C4-2B (cell line): ENCODE measurements at regions not wholly inside any gene's neighbourhood (a gene's known extent, or its start where the extent isn't known, plus 50 kb on each side); places are given as distances from the start of the nearest gene placed in this dataset.

Experiments
- ZFX ChIP-seq: fragments of 450-650 bp; IDR thresholded peaks from 2 replicates; pipeline ENCODE4 v1.6.1; 2017
- TF ChIP-seq, protein P1 (sequence below): fragments of 450-650 bp; conservative IDR thresholded peaks from 2 replicates; pipeline ENCODE4 v1.5.1; 2017; ENCODE audit warnings: mild to moderate bottlenecking

DNA sequence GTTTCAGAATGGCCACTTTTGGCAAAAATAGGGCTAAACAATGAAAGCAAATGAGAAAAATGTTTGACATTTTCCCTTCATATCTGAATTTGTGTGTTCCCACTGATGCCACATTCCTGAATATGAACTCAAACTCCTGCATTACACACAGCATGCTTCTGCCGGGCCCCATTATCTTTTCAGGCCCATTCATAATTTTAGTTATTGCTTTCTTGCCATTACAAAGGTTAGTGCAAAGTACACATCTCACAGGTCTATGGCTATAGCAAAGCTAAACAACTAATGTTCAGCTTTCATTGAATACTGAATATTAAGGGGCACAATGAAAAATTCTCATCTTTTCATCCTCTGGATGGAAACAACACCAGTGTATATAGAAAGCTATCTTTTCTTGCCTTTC is 568.9 kb upstream of the ZNF608 start:
- TF ChIP-seq, protein P1, sequence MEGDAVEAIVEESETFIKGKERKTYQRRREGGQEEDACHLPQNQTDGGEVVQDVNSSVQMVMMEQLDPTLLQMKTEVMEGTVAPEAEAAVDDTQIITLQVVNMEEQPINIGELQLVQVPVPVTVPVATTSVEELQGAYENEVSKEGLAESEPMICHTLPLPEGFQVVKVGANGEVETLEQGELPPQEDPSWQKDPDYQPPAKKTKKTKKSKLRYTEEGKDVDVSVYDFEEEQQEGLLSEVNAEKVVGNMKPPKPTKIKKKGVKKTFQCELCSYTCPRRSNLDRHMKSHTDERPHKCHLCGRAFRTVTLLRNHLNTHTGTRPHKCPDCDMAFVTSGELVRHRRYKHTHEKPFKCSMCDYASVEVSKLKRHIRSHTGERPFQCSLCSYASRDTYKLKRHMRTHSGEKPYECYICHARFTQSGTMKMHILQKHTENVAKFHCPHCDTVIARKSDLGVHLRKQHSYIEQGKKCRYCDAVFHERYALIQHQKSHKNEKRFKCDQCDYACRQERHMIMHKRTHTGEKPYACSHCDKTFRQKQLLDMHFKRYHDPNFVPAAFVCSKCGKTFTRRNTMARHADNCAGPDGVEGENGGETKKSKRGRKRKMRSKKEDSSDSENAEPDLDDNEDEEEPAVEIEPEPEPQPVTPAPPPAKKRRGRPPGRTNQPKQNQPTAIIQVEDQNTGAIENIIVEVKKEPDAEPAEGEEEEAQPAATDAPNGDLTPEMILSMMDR: no peak
- TF ChIP-seq ZFX: no peak
